ENCODE measurements at regions not wholly inside any gene's neighbourhood (a gene's known extent, or its start where the extent isn't known, plus 50 kb on each side); places are given as distances from the start of the nearest gene placed in this dataset.
A peak's percentile ranks its signal among the peaks of the same experiment; 100 is the strongest.
"Not testable (repeated sequence)": the region's sequence is repeated elsewhere in the genome, so short reads cannot be mapped to it uniquely, and the experiment has no call there.

- no peak overlapping the region for H3K4me3 ChIP-seq
These were observed 105.1 kb downstream of the GATA3 start for GRCh38 chr10:8159341-8160165.

GRCh38 chr10:8163824-8164223 is 109.3 kb downstream of the GATA3 start:
- H3K9me3 ChIP-seq (replicated peaks), result no peaks in the 10 kb centered on the region
- no peaks in the 10 kb centered on the region for H3K36me3 ChIP-seq
- no peaks in the 10 kb centered on the region for H3K27me3 ChIP-seq
- H3K4me3 ChIP-seq, result no peak overlapping the region
- no peak overlapping the region for H3K27ac ChIP-seq
- no peak for DNase-seq
- H3K4me1 ChIP-seq, result no peaks in the 10 kb centered on the region

More at GRCh38 chr10:8159341-8160165, 105.1 kb downstream of the GATA3 start:
- H3K36me3 ChIP-seq, result no peaks in the 10 kb centered on the region
- H3K9me3 ChIP-seq (replicated peaks), result no peaks in the 10 kb centered on the region
- H3K4me1 ChIP-seq, result no peaks in the 10 kb centered on the region
- no peak overlapping the region for H3K27ac ChIP-seq
- no peak for DNase-seq
- H3K27me3 ChIP-seq, result no peaks in the 10 kb centered on the region

GRCh38 chr10:8164640-8165039 is 110.2 kb downstream of the GATA3 start:
- H3K4me1 ChIP-seq; H3K27ac ChIP-seq; H3K4me3 ChIP-seq; H3K9me3 ChIP-seq (replicated peaks); H3K27me3 ChIP-seq; H3K36me3 ChIP-seq; DNase-seq: not testable (repeated sequence)

- Histone ChIP-seq H3K36me3 (no peaks in the 10 kb centered on the region), H3K27me3 (no peaks in the 10 kb centered on the region), H3K27ac (no peak overlapping the region), H3K9me3 (replicated peaks) (no peaks in the 10 kb centered on the region), H3K4me1 (no peaks in the 10 kb centered on the region), H3K4me3 (no peak overlapping the region)
- DNase-seq, result no peak
These were observed 114.3 kb downstream of the GATA3 start for GRCh38 chr10:8168836-8169235.

DNA sequence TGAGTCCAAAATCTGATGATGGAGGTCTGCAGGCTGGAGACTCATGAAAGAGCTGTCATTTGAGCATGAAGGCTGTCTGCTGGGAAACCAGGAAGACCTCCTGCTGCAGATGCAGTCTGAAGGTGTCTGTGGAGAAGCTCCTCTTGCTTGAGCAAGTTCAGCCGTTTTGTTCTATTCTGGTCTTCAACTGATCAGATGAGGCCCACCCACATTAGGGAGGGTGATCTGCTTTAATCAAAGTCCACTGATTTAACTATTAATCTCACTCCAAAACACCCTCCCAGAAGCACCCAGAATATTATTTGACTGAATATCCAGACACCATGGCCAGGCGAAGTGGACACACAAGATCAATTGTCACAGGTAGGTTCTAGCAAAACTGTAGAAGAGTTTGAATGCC is 116.5 kb downstream of the GATA3 start:
- no peak for DNase-seq
- Histone ChIP-seq H3K27ac (no peak overlapping the region), H3K4me3 (no peak overlapping the region), H3K36me3 (no peaks in the 10 kb centered on the region), H3K27me3 (no peaks in the 10 kb centered on the region), H3K4me1 (no peaks in the 10 kb centered on the region), H3K9me3 (replicated peaks) (no peaks in the 10 kb centered on the region)

DNA sequence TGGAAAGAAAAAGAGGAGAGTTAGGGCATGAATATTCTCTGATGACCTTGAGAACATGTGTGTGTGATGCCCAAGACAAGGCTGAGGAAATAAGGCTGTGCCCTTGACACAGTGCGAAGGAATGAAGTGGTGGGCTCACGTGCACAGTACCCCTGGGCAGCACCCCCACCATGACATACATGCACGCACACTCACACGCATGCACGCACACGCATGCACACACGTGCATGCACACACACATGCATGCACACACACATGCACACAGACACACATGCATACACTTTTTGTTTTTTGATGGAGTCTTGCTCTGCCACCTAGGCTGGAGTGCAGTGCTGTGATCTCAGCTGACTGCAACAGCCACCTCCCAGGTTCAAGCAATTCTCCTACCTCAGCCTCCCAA is 118.1 kb downstream of the GATA3 start:
- no peak for DNase-seq
- Histone ChIP-seq H3K27ac (no peak overlapping the region), H3K36me3 (no peaks in the 10 kb centered on the region), H3K4me1 (no peaks in the 10 kb centered on the region), H3K27me3 (no peaks in the 10 kb centered on the region), H3K9me3 (replicated peaks) (no peaks in the 10 kb centered on the region), H3K4me3 (no peak overlapping the region)

DNA sequence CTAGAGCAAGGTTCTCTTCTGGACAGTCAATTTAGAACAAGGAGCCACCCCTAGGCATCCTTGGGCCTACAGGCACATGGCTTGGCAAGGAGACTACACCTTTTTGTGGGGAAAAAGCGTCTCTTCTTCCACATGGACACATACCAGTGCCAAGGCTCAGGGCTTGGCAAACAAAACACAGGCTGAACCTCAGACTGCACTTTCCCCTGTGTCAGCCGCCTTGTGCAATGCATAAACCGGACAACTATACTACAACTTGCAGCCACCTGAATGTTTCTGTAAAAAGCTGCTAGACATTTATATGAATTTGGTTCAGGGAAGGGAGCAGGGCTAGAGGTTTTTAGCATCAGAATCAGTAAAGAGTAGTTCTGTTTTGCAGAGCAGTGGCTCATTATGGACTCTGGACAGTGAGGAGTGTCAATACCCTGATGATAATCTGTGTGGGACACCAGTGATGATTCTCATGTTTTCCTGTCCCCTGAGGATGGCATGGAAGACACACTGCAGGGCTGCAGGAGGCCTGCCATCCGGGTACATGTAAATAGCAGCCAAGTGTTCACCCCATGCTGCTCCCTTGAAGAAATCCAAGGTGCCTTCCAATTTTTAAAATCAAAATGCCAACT is 118.9 kb downstream of the GATA3 start:
- Histone ChIP-seq H3K27ac (no peak overlapping the region), H3K27me3 (no peaks in the 10 kb centered on the region), H3K4me1 (no peaks in the 10 kb centered on the region), H3K4me3 (no peak overlapping the region), H3K9me3 (replicated peaks) (no peaks in the 10 kb centered on the region), H3K36me3 (no peaks in the 10 kb centered on the region)
- DNase-seq, result no peak

DNA sequence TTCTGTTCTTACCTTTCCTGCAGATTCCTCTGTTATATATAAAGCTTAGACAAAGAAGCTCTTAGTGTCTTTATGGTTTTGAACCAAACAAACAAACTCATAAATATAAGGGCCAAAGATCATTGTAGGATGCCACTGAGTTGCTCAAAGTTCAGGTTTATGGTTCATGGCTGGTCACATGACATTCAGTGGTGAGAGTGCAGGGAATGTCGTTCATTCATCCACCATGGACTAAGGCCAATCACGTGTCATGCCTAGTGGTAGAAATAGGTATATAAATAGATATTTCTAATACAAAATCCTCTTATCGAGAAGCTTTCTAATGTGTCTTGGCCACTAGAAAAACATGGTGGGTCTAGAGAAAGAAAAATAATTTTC is 119.4 kb downstream of the GATA3 start:
- Histone ChIP-seq H3K9me3 (replicated peaks) (no peaks in the 10 kb centered on the region), H3K4me3 (no peak overlapping the region), H3K4me1 (no peaks in the 10 kb centered on the region), H3K27me3 (no peaks in the 10 kb centered on the region), H3K36me3 (no peaks in the 10 kb centered on the region), H3K27ac (no peak overlapping the region)
- DNase-seq, result no peak

DNA sequence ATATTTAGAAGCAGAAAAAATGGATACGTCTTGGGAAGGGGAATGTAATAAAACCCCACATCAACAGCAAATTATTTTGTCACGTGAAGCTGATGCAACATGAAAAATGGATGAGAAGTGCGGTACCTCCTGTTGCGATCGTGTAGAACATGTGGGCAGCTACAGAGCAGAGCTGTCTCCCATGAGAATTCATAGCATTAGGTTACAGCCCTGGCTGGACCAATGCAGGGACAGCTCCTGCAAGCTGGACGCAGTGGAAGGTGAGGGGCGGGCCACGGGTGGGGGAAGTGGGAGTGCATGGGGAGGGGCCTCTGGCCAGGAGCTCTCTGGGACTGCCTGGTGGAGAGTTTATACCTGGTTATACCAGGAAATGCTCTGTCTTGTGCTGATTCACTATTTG is 120.3 kb downstream of the GATA3 start:
- Histone ChIP-seq H3K4me1 (no peaks in the 10 kb centered on the region), H3K27me3 (no peaks in the 10 kb centered on the region), H3K27ac (no peak overlapping the region), H3K36me3 (no peaks in the 10 kb centered on the region), H3K9me3 (replicated peaks) (no peaks in the 10 kb centered on the region), H3K4me3 (no peak overlapping the region)
- peak; percentile 15 to 20 for DNase-seq

DNA sequence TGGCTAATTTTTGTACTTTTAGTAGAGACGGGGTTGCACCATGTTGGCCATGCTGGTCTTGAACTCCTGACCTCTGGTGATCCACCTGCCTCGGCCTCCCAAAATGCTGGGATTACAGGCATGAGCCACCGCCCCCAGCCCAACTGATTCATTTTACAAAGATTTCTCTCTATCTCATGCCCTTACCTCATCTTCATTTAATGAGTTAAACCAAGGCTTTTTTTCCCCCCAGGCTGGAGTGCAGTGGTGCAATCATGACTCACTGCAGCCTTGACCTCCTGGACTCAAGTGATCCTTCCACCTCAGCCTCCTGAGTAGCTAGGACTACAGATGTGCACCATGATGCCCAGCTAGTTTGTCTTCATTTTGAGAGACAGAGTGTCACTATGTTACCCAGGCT is 123.0 kb downstream of the GATA3 start:
- not testable (repeated sequence) for H3K27ac ChIP-seq; H3K27me3 ChIP-seq; H3K36me3 ChIP-seq; H3K9me3 ChIP-seq (replicated peaks); H3K4me3 ChIP-seq; DNase-seq; H3K4me1 ChIP-seq

DNA sequence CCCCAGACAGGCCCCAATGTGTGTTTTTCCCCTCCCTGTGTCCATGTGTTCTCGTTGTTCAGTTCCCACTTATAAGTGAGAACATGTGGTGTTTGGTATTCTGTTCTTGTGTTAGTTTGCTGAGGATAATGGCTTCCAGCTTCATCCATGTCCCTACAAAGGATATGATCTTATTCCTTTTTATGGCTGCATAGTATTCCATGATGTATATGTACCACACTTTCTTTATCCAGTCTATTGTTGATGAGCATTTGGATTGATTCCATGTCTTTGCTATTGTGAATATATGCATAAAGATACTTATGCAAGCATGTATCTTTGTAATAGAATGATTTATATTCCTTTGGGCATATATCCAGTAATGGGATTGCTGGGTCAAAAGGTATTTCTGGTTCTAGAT is 125.3 kb downstream of the GATA3 start:
- not testable (repeated sequence) for H3K4me3 ChIP-seq; H3K4me1 ChIP-seq; H3K27ac ChIP-seq; H3K27me3 ChIP-seq; DNase-seq; H3K36me3 ChIP-seq; H3K9me3 ChIP-seq (replicated peaks)

DNA sequence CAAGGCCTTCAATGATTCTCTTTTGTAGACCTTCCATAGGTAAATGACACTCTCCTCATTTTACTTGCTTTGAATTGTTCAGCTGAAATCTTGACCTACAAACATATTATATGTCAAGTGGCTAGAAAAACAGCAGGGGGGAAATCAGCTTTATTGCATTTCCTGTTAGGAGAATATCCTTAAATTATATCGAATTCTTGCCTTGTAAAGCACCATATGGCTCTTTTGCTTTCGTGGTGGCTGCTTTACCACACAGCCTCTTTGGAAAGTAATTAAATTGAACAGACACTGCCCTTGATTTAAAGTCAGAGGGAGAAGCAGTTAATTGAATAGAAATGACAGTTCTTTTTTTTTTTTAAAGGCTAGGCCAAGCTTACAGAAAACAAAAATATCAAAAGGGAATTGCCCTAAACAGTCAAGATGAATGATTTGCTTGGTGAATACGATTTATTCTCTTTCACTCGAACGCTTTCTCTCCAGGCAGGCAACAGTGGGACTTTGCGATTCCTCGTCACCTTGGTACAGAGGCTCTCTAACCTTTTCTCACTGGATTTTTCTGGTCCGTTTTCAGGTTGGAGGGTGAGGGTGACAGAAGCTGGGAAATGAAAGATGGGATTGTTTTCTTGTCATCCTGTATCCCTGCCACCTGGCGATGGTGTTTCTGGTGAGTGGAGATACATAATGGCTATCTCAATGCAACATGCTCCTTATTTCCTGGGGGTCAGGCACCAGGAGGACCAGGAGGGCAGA is 126.0 kb downstream of the GATA3 start:
- no peaks in the 10 kb centered on the region for H3K27me3 ChIP-seq
- no peak overlapping the region for H3K4me3 ChIP-seq
- no peaks in the 10 kb centered on the region for H3K36me3 ChIP-seq
- DNase-seq, result no peak
- no peaks in the 10 kb centered on the region for H3K4me1 ChIP-seq
- no peak overlapping the region for H3K27ac ChIP-seq
- no peaks in the 10 kb centered on the region for H3K9me3 ChIP-seq (replicated peaks)

GRCh38 chr10:8181496-8182157 is 127.1 kb downstream of the GATA3 start:
- H3K36me3 ChIP-seq, result no peaks in the 10 kb centered on the region
- DNase-seq, result no peak
- H3K27ac ChIP-seq, result no peak overlapping the region
- no peaks in the 10 kb centered on the region for H3K4me1 ChIP-seq
- no peaks in the 10 kb centered on the region for H3K9me3 ChIP-seq (replicated peaks)
- no peaks in the 10 kb centered on the region for H3K27me3 ChIP-seq
- no peak overlapping the region for H3K4me3 ChIP-seq

- DNase-seq, result no peak
- no peaks in the 10 kb centered on the region for H3K36me3 ChIP-seq
- no peaks in the 10 kb centered on the region for H3K27me3 ChIP-seq
- H3K4me1 ChIP-seq, result no peaks in the 10 kb centered on the region
- no peak overlapping the region for H3K27ac ChIP-seq
- H3K9me3 ChIP-seq (replicated peaks), result no peaks in the 10 kb centered on the region
- no peak overlapping the region for H3K4me3 ChIP-seq
These were observed 128.3 kb downstream of the GATA3 start for GRCh38 chr10:8182806-8183205.

- H3K27ac ChIP-seq, result no peak overlapping the region
- H3K9me3 ChIP-seq (replicated peaks), result no peaks in the 10 kb centered on the region
- H3K36me3 ChIP-seq, result no peaks in the 10 kb centered on the region
- DNase-seq, result no peak
- H3K27me3 ChIP-seq, result no peaks in the 10 kb centered on the region
- no peaks in the 10 kb centered on the region for H3K4me1 ChIP-seq
- no peak overlapping the region for H3K4me3 ChIP-seq
These were observed 128.8 kb downstream of the GATA3 start for GRCh38 chr10:8183241-8183704.

Data from SJCRH30 (cell line).